ENCODE measurements at regions not wholly inside any gene's neighbourhood (a gene's known extent, or its start where the extent isn't known, plus 50 kb on each side); places are given as distances from the start of the nearest gene placed in this dataset.
"Not testable (repeated sequence)": the region's sequence is repeated elsewhere in the genome, so short reads cannot be mapped to it uniquely, and the experiment has no call there.

- TF ChIP-seq CTCF (IDR thresholded peaks at IDR 0.05 in 4 of 5, conservative IDR thresholded peaks at IDR 0.05 in 1 of 5); POLR2A (IDR thresholded peaks at IDR 0.05): not testable (repeated sequence)
Observed at GRCh38 chrX:65407662-65408061, 126.9 kb downstream of the LAS1L start.
